DMS153 treated with DMSO at 0.1 percent for 48 hours (cell line): ENCODE measurements at regions not wholly inside any gene's neighbourhood (a gene's known extent, or its start where the extent isn't known, plus 50 kb on each side); places are given as distances from the start of the nearest gene placed in this dataset.

Experiments used
- DNase-seq: peaks from one replicate; lab custom pipeline; 2025; ENCODE audit not compliant: unreplicated experiment; lab: John Stamatoyannopoulos, UW

- no peak for DNase-seq
These were observed 477.8 kb downstream of the CDH2 start for GRCh38 chr18:27699137-27699536.

GRCh38 chr18:27696148-27696547, 480.8 kb downstream of the CDH2 start:
- no peak for DNase-seq

GRCh38 chr18:27695503-27695902, 481.4 kb downstream of the CDH2 start:
- DNase-seq = no peak

GRCh38 chr18:27695052-27695451, 481.9 kb downstream of the CDH2 start:
- no peak for DNase-seq

- no peak for DNase-seq
These were observed 488.3 kb downstream of the CDH2 start for GRCh38 chr18:27688581-27688980.

- DNase-seq = no peak
These were observed 489.5 kb downstream of the CDH2 start for GRCh38 chr18:27687351-27687979.

- no peak for DNase-seq
These were observed 491.0 kb downstream of the CDH2 start for GRCh38 chr18:27685807-27686412.

- DNase-seq = no peak
These were observed 491.8 kb downstream of the CDH2 start for GRCh38 chr18:27685091-27685490.

GRCh38 chr18:27674411-27674810, 489.3 kb upstream of the CHST9 start:
- DNase-seq = no peak

GRCh38 chr18:27673861-27674260, 488.8 kb upstream of the CHST9 start:
- no peak for DNase-seq

GRCh38 chr18:27668158-27668557, 483.1 kb upstream of the CHST9 start:
- DNase-seq = no peak

- no peak for DNase-seq
These were observed 482.0 kb upstream of the CHST9 start for GRCh38 chr18:27667064-27667463.

GRCh38 chr18:27666016-27666415, 480.9 kb upstream of the CHST9 start:
- no peak for DNase-seq

- DNase-seq = no peak
These were observed 480.2 kb upstream of the CHST9 start for GRCh38 chr18:27665264-27665799.

GRCh38 chr18:27662949-27663348, 477.8 kb upstream of the CHST9 start:
- no peak for DNase-seq

- DNase-seq = no peak
These were observed 477.4 kb upstream of the CHST9 start for GRCh38 chr18:27662537-27662936.

- DNase-seq = no peak
These were observed 476.4 kb upstream of the CHST9 start for GRCh38 chr18:27661320-27662018.

- DNase-seq = no peak
These were observed 471.8 kb upstream of the CHST9 start for GRCh38 chr18:27656905-27657304.

- DNase-seq = no peak
These were observed 471.2 kb upstream of the CHST9 start for GRCh38 chr18:27656167-27656778.

GRCh38 chr18:27653247-27653646, 468.1 kb upstream of the CHST9 start:
- no peak for DNase-seq

GRCh38 chr18:27652480-27653121, 467.5 kb upstream of the CHST9 start:
- DNase-seq = no peak
